CD8-positive, alpha-beta memory T cell (primary cell): ENCODE measurements at regions not wholly inside any gene's neighbourhood (a gene's known extent, or its start where the extent isn't known, plus 50 kb on each side); places are given as distances from the start of the nearest gene placed in this dataset.

Experiments used
- CTCF ChIA-PET: fragments of 350-600 bp; sonication (Branson Sonifier 250); formaldehyde crosslinking; loops from one replicate; lab custom pipeline; 2021; ENCODE audit warnings: antibody characterized with exemption; lab: Charles Lee
- POLR2A ChIA-PET: fragments of 350-600 bp; sonication (Branson Sonifier 250); formaldehyde crosslinking; loops from one replicate; lab custom pipeline; 2021; ENCODE audit warnings: antibody characterized with exemption; lab: Charles Lee
- DNase-seq, 5 donors: peaks; one replicate each; pipeline versions ENCODE4 v3.0.0 to v3.0.0-alpha.2; 2020 to 2022; ENCODE audit warnings: mixed read lengths in 1 of 5
- H3K27ac ChIP-seq: one replicate; pipeline ENCODE4 v1.7.0; 2013; ENCODE audit warnings: low read depth, mild to moderate bottlenecking, low read length, moderate library complexity
- H3K27me3 ChIP-seq: 2 replicates; pipeline ENCODE4 v1.7.0; 2013; ENCODE audit warnings: low read length, mild to moderate bottlenecking; ENCODE audit not compliant: insufficient read depth, poor library complexity, severe bottlenecking
- H3K36me3 ChIP-seq: 2 replicates; pipeline ENCODE4 v1.7.0; 2013; ENCODE audit warnings: mild to moderate bottlenecking, low read length, moderate library complexity; ENCODE audit not compliant: insufficient read depth
- H3K4me1 ChIP-seq: 2 replicates; pipeline ENCODE4 v1.7.0; 2013; ENCODE audit warnings: mild to moderate bottlenecking, low read length, moderate library complexity; ENCODE audit not compliant: insufficient read depth
- H3K4me3 ChIP-seq: 2 replicates; pipeline ENCODE4 v1.7.0; 2013; ENCODE audit warnings: mild to moderate bottlenecking, low read length
- H3K9me3 ChIP-seq: 2 replicates; pipeline ENCODE4 v1.7.0; 2013; ENCODE audit warnings: mild to moderate bottlenecking, low read length
- H3K27ac Mint-ChIP-seq, 8 donors: one replicate each; pipeline ENCODE4 v1.8.0; 2020 to 2021; ENCODE audit warnings: mixed read lengths in 8 of 8, mild to moderate bottlenecking in 6 of 8, inconsistent platforms in 3 of 8, moderate library complexity in 3 of 8
- H3K27me3 Mint-ChIP-seq, 2 donors: one replicate each; pipeline ENCODE4 v1.8.0; 2020 to 2021; ENCODE audit warnings: mixed read lengths in 2 of 2, mild to moderate bottlenecking in 1 of 2, moderate library complexity in 1 of 2
- H3K36me3 Mint-ChIP-seq, 3 donors: one replicate each; pipeline ENCODE4 v1.8.0; 2020 to 2021; ENCODE audit warnings: mixed read lengths in 3 of 3, inconsistent platforms in 1 of 3, mild to moderate bottlenecking in 1 of 3
- H3K4me1 Mint-ChIP-seq, 3 donors: one replicate each; pipeline ENCODE4 v1.8.0; 2020 to 2021; ENCODE audit warnings: mixed read lengths in 3 of 3, inconsistent platforms in 1 of 3, mild to moderate bottlenecking in 1 of 3
- H3K4me3 Mint-ChIP-seq, 7 donors: one replicate each; pipeline ENCODE4 v1.8.0; 2020 to 2021; ENCODE audit warnings: mixed read lengths in 7 of 7, mild to moderate bottlenecking in 6 of 7, moderate library complexity in 4 of 7, inconsistent platforms in 2 of 7
- H3K9me3 Mint-ChIP-seq, 5 donors: one replicate each; pipeline ENCODE4 v1.8.0; 2020 to 2022; ENCODE audit warnings: mixed read lengths in 5 of 5, mild to moderate bottlenecking in 3 of 5, moderate library complexity in 2 of 5, inconsistent platforms in 1 of 5

DNA sequence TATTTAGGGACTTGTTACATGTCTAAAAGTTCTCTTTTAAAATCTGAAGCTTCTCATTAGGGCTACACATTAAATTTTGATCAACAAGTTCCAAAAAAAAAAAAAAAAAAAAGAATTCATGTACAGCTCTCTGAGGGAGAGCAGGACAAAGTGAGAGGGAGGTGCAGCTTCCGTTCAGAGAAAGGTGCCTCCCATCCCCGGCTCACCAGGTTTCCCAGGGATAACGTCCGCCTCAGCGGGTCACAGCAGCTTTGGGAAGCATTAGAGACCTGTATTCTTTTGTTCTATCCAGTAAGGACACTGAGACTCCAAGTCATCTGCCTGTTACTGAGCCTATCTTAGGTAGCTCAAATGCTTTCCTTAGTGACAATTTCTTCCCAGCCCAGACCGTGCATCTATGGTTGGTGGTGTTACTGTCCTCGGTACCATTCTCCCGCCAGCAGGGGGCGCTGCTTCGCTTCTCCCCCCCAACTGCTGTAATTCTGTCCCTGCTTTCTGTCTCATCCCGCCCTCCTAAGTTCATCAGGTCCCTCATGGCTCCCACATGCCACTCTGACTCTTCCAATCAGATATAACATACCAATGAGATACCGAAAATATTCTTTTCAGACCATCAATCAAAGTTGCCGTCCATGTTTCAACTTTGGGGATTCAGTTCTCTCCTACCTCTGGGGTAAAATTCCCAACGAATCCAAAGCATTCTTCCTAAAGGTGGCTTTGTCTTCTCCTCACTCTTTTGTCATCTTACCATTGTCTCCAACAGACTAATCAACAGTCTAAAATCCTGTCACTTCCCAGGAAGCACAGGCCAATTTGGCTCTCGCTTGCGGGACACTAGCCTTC, 466.5 kb downstream of the METTL4 start:
- peaks cover 0 to 10% (median 3%) of the 10 kb centered on the region in 5 donors for H3K9me3 Mint-ChIP-seq
- no peak overlapping the region for H3K4me3 ChIP-seq
- no peak overlapping the region for H3K4me3 Mint-ChIP-seq
- H3K27ac ChIP-seq: no peak overlapping the region
- H3K4me1 Mint-ChIP-seq: peaks cover 0 to 2% (median 0%) of the 10 kb centered on the region in 3 donors
- H3K9me3 ChIP-seq: no peaks in the 10 kb centered on the region
- H3K36me3 ChIP-seq: no peaks in the 10 kb centered on the region
- POLR2A ChIA-PET: no interaction called here
- no peaks in the 10 kb centered on the region for H3K4me1 ChIP-seq
- H3K27me3 Mint-ChIP-seq: peaks cover 4 to 6% of the 10 kb centered on the region in 2 donors
- no peak overlapping the region for H3K27ac Mint-ChIP-seq
- no peaks in the 10 kb centered on the region for H3K36me3 Mint-ChIP-seq
- peak in 4 of 5 donors; percentile 4 to 27 (median 11) for DNase-seq
- H3K27me3 ChIP-seq: no peaks in the 10 kb centered on the region
- CTCF ChIA-PET: interaction anchor here (0.8 to 1.9 kb wide), 5 partner anchors 8 to 437 kb away, joined by 3 to 6 read pairs (median 4); no protein-coding TSS in a partner anchor

DNA sequence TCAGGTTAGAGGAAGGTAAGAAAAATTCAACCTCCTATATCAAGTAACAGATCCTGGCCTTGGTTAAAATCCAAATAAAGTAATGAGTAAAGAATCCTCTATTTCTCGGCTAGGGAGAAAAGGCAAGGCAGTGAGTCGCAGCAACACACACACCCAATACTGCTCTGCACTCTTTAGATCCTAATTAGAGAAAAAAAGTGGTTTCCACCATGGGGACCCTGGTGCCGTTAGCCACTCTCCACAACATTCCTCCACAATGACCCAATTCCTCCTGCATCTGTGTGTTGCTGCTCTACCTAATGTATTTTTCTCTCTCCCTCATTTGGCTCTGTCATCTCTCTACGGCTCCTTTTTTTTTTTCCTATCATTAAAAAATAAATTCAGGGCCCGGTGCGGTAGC, 462.7 kb downstream of the METTL4 start:
- H3K27me3 Mint-ChIP-seq: peaks cover 6 to 23% of the 10 kb centered on the region in 2 donors
- no peaks in the 10 kb centered on the region for H3K9me3 Mint-ChIP-seq
- no peaks in the 10 kb centered on the region for H3K36me3 Mint-ChIP-seq
- DNase-seq: no peak
- H3K4me3 ChIP-seq: no peak overlapping the region
- H3K36me3 ChIP-seq: no peaks in the 10 kb centered on the region
- no peak overlapping the region for H3K27ac ChIP-seq
- ChIA-PET CTCF (no interaction called here), POLR2A (no interaction called here)
- H3K4me1 ChIP-seq: no peaks in the 10 kb centered on the region
- peaks cover 0 to 2% (median 0%) of the 10 kb centered on the region in 3 donors for H3K4me1 Mint-ChIP-seq
- H3K27ac Mint-ChIP-seq: no peak overlapping the region
- no peaks in the 10 kb centered on the region for H3K9me3 ChIP-seq
- no peak overlapping the region for H3K4me3 Mint-ChIP-seq
- H3K27me3 ChIP-seq: no peaks in the 10 kb centered on the region

DNA sequence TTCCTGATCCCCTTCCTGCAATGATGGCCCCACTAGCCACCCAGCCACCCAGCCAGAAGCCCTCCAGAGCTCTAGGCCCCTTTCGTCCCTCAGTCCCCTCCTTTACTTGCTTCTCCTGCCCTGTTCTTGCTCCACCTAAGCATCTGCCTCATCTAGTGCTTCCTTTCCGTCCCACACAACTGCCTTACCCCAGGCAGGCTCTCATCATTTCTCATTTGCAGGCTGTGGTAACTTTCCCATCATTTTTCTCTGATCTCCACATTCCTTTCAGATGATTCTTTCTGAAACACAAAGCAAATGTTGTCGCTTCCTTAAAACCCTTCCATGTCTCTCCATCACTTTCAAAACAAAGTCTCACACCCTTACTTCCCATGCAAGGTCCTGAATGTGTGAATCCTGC, 459.8 kb downstream of the METTL4 start:
- Mint-ChIP-seq H3K27ac (no peak overlapping the region), H3K27me3 (peaks cover 2 to 25% of the 10 kb centered on the region in 2 donors), H3K36me3 (no peaks in the 10 kb centered on the region), H3K9me3 (peaks cover 0 to 3% (median 0%) of the 10 kb centered on the region in 5 donors), H3K4me1 (no peaks in the 10 kb centered on the region), H3K4me3 (no peak overlapping the region)
- Histone ChIP-seq H3K27ac (no peak overlapping the region), H3K4me3 (no peak overlapping the region), H3K27me3 (no peaks in the 10 kb centered on the region), H3K36me3 (no peaks in the 10 kb centered on the region), H3K4me1 (no peaks in the 10 kb centered on the region), H3K9me3 (no peaks in the 10 kb centered on the region)
- ChIA-PET POLR2A (no interaction called here), CTCF (no interaction called here)
- DNase-seq: no peak

DNA sequence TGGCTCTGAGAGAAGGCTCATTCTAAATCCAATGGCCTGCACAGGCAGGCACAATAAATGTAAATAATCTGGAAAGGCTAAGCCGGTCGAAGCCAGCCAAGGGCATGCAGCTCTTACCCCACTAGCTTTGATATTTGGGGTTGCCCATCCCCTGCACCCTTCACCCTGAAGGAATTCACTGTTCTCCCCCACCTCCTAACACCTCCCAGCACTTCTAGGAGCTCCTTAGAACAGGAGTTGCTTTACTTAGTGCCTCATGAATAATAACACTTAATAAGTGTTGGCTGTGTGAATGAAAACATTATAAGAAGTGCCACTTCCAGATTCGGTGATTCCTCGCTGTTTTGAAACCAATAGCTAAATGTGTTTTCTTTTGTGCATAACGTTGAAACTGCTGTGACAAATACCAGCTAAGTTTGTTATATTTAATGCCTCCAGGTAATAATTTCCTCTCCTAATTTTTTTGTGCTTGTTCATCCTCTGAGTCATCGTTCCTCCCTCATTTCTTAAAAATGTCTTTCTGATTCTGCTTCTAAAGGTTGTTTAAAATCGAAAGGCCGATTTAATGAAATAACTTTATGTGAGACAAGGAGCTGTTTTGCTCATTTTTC, 458.8 kb downstream of the METTL4 start:
- Mint-ChIP-seq H3K4me3 (no peak overlapping the region), H3K4me1 (no peaks in the 10 kb centered on the region), H3K27me3 (peaks cover 2 to 25% of the 10 kb centered on the region in 2 donors), H3K9me3 (peaks cover 0 to 3% (median 0%) of the 10 kb centered on the region in 5 donors), H3K36me3 (no peaks in the 10 kb centered on the region), H3K27ac (no peak overlapping the region)
- POLR2A ChIA-PET: no interaction called here
- DNase-seq: no peak
- H3K36me3 ChIP-seq: no peaks in the 10 kb centered on the region
- CTCF ChIA-PET: no interaction called here
- H3K27ac ChIP-seq: no peak overlapping the region
- no peaks in the 10 kb centered on the region for H3K27me3 ChIP-seq
- no peak overlapping the region for H3K4me3 ChIP-seq
- H3K9me3 ChIP-seq: no peaks in the 10 kb centered on the region
- no peaks in the 10 kb centered on the region for H3K4me1 ChIP-seq

DNA sequence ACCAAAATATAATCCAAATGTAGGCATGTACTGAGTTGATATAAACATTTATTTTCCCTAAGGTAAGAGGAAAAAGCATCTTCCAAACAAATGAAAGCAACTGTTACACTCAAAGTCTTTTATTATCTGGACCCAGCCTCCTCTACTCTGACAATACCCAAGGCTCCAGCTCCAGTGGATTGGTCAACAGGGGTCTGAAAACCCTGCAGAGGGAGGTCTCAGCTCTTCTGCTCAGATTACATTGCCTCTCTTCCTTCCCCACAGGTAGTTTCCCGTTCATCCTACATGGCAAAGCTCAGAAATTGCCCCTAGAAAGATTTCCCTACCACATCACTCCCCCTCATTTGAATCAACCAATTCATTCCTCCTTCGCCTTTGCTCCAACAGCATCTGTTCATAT, 457.0 kb downstream of the METTL4 start:
- no peak for DNase-seq
- CTCF ChIA-PET: no interaction called here
- H3K27me3 Mint-ChIP-seq: peaks cover 2 to 25% of the 10 kb centered on the region in 2 donors
- Histone ChIP-seq H3K36me3 (no peaks in the 10 kb centered on the region), H3K4me1 (no peaks in the 10 kb centered on the region), H3K27me3 (no peaks in the 10 kb centered on the region), H3K27ac (no peak overlapping the region), H3K9me3 (no peaks in the 10 kb centered on the region), H3K4me3 (no peak overlapping the region)
- POLR2A ChIA-PET: no interaction called here
- peaks cover 0 to 3% (median 0%) of the 10 kb centered on the region in 5 donors for H3K9me3 Mint-ChIP-seq
- H3K27ac Mint-ChIP-seq: no peak overlapping the region
- no peak overlapping the region for H3K4me3 Mint-ChIP-seq
- H3K36me3 Mint-ChIP-seq: no peaks in the 10 kb centered on the region
- no peaks in the 10 kb centered on the region for H3K4me1 Mint-ChIP-seq

DNA sequence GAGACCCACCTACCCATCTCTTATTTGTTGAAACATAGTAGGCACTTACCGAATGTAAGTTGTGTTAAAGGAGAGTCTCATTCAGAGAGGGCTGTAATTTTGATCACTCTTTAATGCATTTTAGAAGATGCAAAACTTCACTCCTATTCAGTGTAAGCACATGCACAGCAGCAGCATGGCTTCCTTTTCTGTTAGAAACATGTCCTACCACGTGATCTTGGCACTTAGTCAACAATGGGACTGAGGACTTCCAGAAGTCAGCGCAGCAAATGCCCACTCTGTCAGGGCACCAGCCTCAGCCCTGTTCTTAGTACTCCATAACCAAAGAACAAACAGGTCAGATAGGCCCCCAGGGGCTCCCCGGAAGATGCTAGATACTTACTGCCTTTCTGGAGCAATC, 456.5 kb downstream of the METTL4 start:
- no peaks in the 10 kb centered on the region for H3K36me3 Mint-ChIP-seq
- no peak overlapping the region for H3K4me3 ChIP-seq
- peaks cover 2 to 25% of the 10 kb centered on the region in 2 donors for H3K27me3 Mint-ChIP-seq
- no peak for DNase-seq
- H3K9me3 ChIP-seq: no peaks in the 10 kb centered on the region
- H3K4me3 Mint-ChIP-seq: no peak overlapping the region
- no peak overlapping the region for H3K27ac Mint-ChIP-seq
- CTCF ChIA-PET: no interaction called here
- no peaks in the 10 kb centered on the region for H3K4me1 Mint-ChIP-seq
- H3K27me3 ChIP-seq: no peaks in the 10 kb centered on the region
- H3K36me3 ChIP-seq: no peaks in the 10 kb centered on the region
- no peak overlapping the region for H3K27ac ChIP-seq
- POLR2A ChIA-PET: no interaction called here
- H3K4me1 ChIP-seq: no peaks in the 10 kb centered on the region
- H3K9me3 Mint-ChIP-seq: peaks cover 0 to 3% (median 0%) of the 10 kb centered on the region in 5 donors

DNA sequence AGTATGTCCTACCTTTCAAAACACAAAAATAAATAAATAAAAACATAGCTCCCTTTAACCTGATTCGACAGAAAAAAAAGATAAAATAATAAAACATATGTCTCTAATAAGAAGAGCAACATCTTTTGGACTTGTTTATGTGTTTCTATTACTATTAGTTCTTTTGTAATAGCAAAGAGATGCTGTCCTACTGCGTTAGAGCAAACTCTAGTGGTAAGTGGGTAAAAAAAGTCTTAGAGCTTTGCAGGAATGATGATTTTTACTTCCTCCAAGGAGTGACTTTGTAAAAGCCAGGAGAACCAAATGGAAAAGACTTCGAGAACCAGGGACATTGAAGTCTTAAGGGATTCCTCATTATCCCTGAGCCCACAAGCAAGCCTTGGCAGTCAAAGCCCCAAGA, 450.1 kb downstream of the METTL4 start:
- Mint-ChIP-seq H3K9me3 (no peaks in the 10 kb centered on the region), H3K4me1 (no peaks in the 10 kb centered on the region), H3K36me3 (no peaks in the 10 kb centered on the region), H3K4me3 (no peak overlapping the region), H3K27me3 (no peaks in the 10 kb centered on the region), H3K27ac (no peak overlapping the region)
- H3K36me3 ChIP-seq: no peaks in the 10 kb centered on the region
- H3K4me1 ChIP-seq: no peaks in the 10 kb centered on the region
- no peaks in the 10 kb centered on the region for H3K27me3 ChIP-seq
- no peak for DNase-seq
- CTCF ChIA-PET: no interaction called here
- H3K4me3 ChIP-seq: no peak overlapping the region
- H3K27ac ChIP-seq: no peak overlapping the region
- POLR2A ChIA-PET: no interaction called here
- no peaks in the 10 kb centered on the region for H3K9me3 ChIP-seq

DNA sequence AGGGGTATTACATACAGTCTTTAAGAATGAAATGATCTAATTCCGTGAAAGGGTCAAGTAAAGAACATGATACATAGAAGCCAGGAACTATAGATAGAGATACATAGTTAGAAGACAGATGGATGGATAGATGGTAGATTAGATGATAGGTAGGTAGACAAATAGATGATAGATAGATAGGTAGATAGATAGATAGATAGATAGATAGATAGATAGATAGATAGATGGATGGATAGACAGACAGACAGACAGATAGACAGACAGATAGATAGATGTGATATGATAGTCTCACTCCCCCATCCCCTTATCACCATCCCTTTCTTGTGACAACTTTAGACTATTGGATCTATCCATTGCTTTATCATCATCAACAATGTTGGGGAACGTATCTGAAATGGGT, 448.2 kb downstream of the METTL4 start:
- Histone ChIP-seq H3K36me3 (no peaks in the 10 kb centered on the region), H3K27ac (no peak overlapping the region), H3K9me3 (no peaks in the 10 kb centered on the region), H3K4me1 (no peaks in the 10 kb centered on the region), H3K27me3 (no peaks in the 10 kb centered on the region), H3K4me3 (no peak overlapping the region)
- no peak for DNase-seq
- POLR2A ChIA-PET: no interaction called here
- peaks cover 0 to 6% of the 10 kb centered on the region in 2 donors for H3K27me3 Mint-ChIP-seq
- no peak overlapping the region for H3K4me3 Mint-ChIP-seq
- no peaks in the 10 kb centered on the region for H3K4me1 Mint-ChIP-seq
- no peak overlapping the region for H3K27ac Mint-ChIP-seq
- CTCF ChIA-PET: no interaction called here
- H3K9me3 Mint-ChIP-seq: peaks cover 0 to 2% (median 0%) of the 10 kb centered on the region in 5 donors
- H3K36me3 Mint-ChIP-seq: no peaks in the 10 kb centered on the region
